Kidney (tissue), 13 donors: ENCODE measurements at regions not wholly inside any gene's neighbourhood (a gene's known extent, or its start where the extent isn't known, plus 50 kb on each side); places are given as distances from the start of the nearest gene placed in this dataset.
A peak's percentile ranks its signal among the peaks of the same experiment; 100 is the strongest.

ENCODE experiments used
- DNase-seq, 5 donors: peaks; one replicate each; pipeline ENCODE4 v3.0.0-alpha.2; 2013 to 2020
- FAIRE-seq: peaks from 2 replicates; lab custom pipeline; 2012; peaks lifted over from hg19 to GRCh38; lab: Jason Lieb, UNC
- H3K27ac ChIP-seq, 2 donors: one replicate each; pipeline ENCODE4 v1.7.0; 2013; ENCODE audit warnings: low read depth in 2 of 2, low read length in 2 of 2, inconsistent platforms in 1 of 2
- H3K27me3 ChIP-seq: one replicate; pipeline ENCODE4 v1.7.1; 2013; ENCODE audit warnings: low read length, inconsistent platforms; ENCODE audit not compliant: control insufficient read depth, insufficient read depth
- H3K36me3 ChIP-seq, 3 donors: one replicate each; pipeline versions ENCODE4 v1.7.0 to v1.7.1; 2013; ENCODE audit warnings: low read length in 3 of 3, control low read depth in 1 of 3, inconsistent platforms in 1 of 3; ENCODE audit not compliant: insufficient read depth in 3 of 3, control insufficient read depth in 2 of 3
- H3K4me1 ChIP-seq, 3 donors: one replicate each; pipeline versions ENCODE4 v1.7.0 to v1.7.1; 2013; ENCODE audit warnings: low read length in 3 of 3, inconsistent platforms in 1 of 3, low read depth in 1 of 3; ENCODE audit not compliant: control insufficient read depth in 2 of 3, insufficient read depth in 2 of 3
- H3K4me3 ChIP-seq, 3 donors: one replicate each; pipeline versions ENCODE4 v1.7.0 to v1.8.1; 2013; ENCODE audit warnings: low read length in 3 of 3, control low read depth in 1 of 3, inconsistent platforms in 1 of 3
- H3K9ac ChIP-seq, 3 donors: one replicate each; pipeline versions ENCODE4 v1.7.0 to v1.7.1; 2013; ENCODE audit warnings: low read length in 3 of 3, control low read depth in 1 of 3, inconsistent platforms in 1 of 3
- H3K9me3 ChIP-seq, 3 donors: one replicate each; pipeline versions ENCODE4 v1.7.0 to v1.7.1; 2013; ENCODE audit warnings: low read length in 3 of 3, control low read depth in 1 of 3, inconsistent platforms in 1 of 3; ENCODE audit not compliant: control insufficient read depth in 2 of 3, insufficient read depth in 1 of 3
- intact Hi-C: fragments of 100-400 bp; cut with DNase I; formaldehyde crosslinking; loops from one replicate; pipeline ENCODE4 v1.11.1; 2022
- TF ChIP-seq, protein P1 (sequence below): IDR thresholded peaks from 3 replicates; pipeline ENCODE4 v1.5.1; 2012; ENCODE audit warnings: mild to moderate bottlenecking, moderate library complexity, borderline replicate concordance; ENCODE audit not compliant: insufficient read depth; ENCODE audit errors: extremely low read depth
- donor health status: control.
- donor health status: control.
- donor health status: control.
- donor health status: control.
- donor health status: control.
- donor health status: DM: yes; HTN: yes; CAD: no.
- donor health status: Normal renal cell carcinoma (clear cell type).

DNA sequence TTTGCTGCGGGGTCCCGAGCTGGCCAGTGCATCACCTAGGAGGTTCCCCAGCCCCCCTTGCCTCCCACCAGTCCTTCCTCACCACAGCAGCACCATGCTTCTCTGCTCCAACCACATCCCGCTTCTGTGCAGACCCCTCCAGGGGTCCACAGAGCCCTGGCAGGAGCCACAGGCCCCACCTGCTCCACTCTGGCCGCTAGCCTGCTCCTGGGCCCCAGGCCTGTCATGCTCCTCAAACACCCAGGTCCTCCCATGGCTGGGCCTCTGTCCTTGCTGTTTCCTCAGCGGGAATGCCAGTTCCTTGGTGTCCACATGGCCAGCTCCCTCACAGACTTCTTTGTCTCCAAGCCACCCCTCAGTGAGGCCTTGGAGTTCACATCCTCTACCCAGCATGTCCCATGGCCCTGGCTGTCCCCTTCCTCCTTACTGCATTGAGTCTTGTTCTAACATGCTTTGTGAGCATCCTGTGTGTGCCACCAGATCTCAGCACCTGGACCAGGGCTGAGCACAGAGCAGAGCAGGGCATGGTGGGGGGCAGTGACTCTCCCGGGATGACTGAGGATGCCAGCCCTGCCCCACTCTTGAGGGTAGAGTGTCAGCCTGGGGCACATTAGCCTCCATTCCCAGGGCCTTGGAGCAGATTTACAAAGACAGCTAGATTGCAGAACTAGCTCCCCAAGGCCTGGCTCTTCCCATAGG lies 201.0 kb upstream of the HS6ST1 start:
- Histone ChIP-seq H3K27ac (no peak overlapping the region), H3K27me3 (no peaks in the 10 kb centered on the region), H3K4me1 (no peaks in the 10 kb centered on the region), H3K9me3 (no peaks in the 10 kb centered on the region), H3K36me3 (no peaks in the 10 kb centered on the region), H3K9ac (no peak overlapping the region), H3K4me3 (no peak overlapping the region)
- TF ChIP-seq, protein P1, sequence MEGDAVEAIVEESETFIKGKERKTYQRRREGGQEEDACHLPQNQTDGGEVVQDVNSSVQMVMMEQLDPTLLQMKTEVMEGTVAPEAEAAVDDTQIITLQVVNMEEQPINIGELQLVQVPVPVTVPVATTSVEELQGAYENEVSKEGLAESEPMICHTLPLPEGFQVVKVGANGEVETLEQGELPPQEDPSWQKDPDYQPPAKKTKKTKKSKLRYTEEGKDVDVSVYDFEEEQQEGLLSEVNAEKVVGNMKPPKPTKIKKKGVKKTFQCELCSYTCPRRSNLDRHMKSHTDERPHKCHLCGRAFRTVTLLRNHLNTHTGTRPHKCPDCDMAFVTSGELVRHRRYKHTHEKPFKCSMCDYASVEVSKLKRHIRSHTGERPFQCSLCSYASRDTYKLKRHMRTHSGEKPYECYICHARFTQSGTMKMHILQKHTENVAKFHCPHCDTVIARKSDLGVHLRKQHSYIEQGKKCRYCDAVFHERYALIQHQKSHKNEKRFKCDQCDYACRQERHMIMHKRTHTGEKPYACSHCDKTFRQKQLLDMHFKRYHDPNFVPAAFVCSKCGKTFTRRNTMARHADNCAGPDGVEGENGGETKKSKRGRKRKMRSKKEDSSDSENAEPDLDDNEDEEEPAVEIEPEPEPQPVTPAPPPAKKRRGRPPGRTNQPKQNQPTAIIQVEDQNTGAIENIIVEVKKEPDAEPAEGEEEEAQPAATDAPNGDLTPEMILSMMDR: no peak
- DNase-seq (peak in 1 of 5 donors; percentile 64), FAIRE-seq (no peak)
- intact Hi-C loops: no loop called here

DNA sequence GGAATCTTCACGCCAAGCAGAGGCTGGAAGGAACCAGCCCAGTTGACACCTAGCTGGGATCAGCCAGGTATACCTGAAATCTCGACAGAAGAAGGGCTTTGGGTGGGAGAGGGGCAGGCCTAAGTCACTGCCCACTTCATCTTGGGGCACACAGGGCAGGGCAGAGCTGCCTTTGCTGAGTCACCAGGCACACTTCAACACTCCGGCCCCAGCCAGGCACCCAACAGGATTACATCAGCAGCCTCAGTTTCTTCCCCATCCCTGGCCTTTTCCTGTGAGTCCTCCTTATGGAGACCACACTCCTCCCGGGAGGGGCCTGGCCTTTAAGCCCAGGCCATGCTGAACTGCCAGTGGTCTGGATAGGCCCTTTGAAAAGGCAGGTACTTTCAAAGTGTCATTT lies 201.7 kb upstream of the HS6ST1 start:
- H3K4me3 ChIP-seq: no peak overlapping the region
- DNase-seq (no peak), FAIRE-seq (no peak)
- TF ChIP-seq, protein P1: no peak
- H3K9me3 ChIP-seq: no peaks in the 10 kb centered on the region
- H3K4me1 ChIP-seq: no peaks in the 10 kb centered on the region
- H3K27me3 ChIP-seq: no peaks in the 10 kb centered on the region
- no peaks in the 10 kb centered on the region for H3K36me3 ChIP-seq
- H3K9ac ChIP-seq: no peak overlapping the region
- H3K27ac ChIP-seq: no peak overlapping the region
- intact Hi-C loops: no loop called here

DNA sequence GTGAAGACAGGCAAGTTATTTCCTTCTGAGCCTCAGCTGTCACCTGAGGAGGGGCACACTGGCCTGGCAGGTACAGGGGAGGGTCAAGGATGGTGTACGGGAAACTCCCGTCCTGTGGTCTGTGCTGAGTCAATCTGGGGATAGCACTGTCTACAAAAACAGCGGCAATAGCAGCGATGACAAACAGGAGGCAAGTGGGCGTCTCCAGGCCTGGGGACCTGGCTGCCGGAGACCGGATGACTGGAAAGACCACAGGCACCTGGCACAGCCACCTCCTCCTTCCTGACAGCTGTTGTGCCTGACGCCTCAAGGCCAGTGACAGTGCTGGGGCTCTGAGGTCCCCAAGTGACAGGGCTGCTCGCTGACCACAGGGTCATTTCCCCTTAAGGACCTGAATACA lies 202.1 kb upstream of the HS6ST1 start:
- no peak overlapping the region for H3K9ac ChIP-seq
- intact Hi-C loops: no loop called here
- no peaks in the 10 kb centered on the region for H3K27me3 ChIP-seq
- no peak overlapping the region for H3K27ac ChIP-seq
- H3K36me3 ChIP-seq: no peaks in the 10 kb centered on the region
- TF ChIP-seq, protein P1: no peak
- H3K4me1 ChIP-seq: no peaks in the 10 kb centered on the region
- DNase-seq (peak in 1 of 5 donors; percentile 59), FAIRE-seq (no peak)
- no peak overlapping the region for H3K4me3 ChIP-seq
- H3K9me3 ChIP-seq: no peaks in the 10 kb centered on the region

DNA sequence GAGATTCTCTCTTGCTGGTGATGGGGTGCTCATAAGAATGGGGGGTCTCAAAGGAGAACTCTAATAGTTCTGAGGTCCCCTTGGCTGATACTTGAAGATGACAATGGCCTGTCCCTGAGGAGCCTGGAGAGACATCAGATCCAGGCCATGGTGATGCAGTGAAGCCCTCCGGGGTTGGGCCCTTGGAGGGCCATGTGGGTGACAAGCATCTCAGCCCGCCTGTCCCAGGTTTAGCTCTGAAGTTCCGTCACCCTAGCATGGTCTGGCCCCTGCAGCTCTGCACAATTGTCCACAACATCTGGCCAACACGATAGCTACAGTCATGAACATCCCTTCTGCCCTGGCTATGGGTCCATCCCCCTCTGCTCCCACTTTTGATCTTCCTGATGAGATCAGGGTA lies 202.8 kb upstream of the HS6ST1 start:
- no peak for DNase-seq
- Histone ChIP-seq H3K27me3 (no peaks in the 10 kb centered on the region), H3K4me3 (no peak overlapping the region), H3K9ac (no peak overlapping the region), H3K27ac (no peak overlapping the region), H3K9me3 (no peaks in the 10 kb centered on the region), H3K4me1 (no peaks in the 10 kb centered on the region), H3K36me3 (no peaks in the 10 kb centered on the region)
- TF ChIP-seq, protein P1: no peak
- intact Hi-C loops: no loop called here
- no peak for FAIRE-seq
